Testis (tissue), 2 donors: ENCODE measurements at regions not wholly inside any gene's neighbourhood (a gene's known extent, or its start where the extent isn't known, plus 50 kb on each side); places are given as distances from the start of the nearest gene placed in this dataset.

ENCODE experiments used
- DNase-seq: peaks from one replicate; pipeline ENCODE4 v3.0.0-alpha.2; 2019
- H3K27ac ChIP-seq, 2 donors: fragments of 200-600 bp; sonication (generic); one replicate each; pipeline ENCODE4 v1.5.1; 2019
- H3K27me3 ChIP-seq: fragments of 200-600 bp; sonication (generic); one replicate; pipeline ENCODE4 v1.5.1; 2019
- H3K36me3 ChIP-seq: fragments of 200-600 bp; sonication (generic); one replicate; pipeline ENCODE4 v1.5.1; 2017; ENCODE audit warnings: low read depth; ENCODE audit errors: missing control alignments
- H3K4me1 ChIP-seq: fragments of 200-600 bp; sonication (generic); one replicate; pipeline ENCODE4 v1.5.1; 2019
- H3K4me3 ChIP-seq, 2 donors: fragments of 200-600 bp; sonication (generic); one replicate each; pipeline ENCODE4 v1.5.1; 2017 to 2019
- H3K9me3 ChIP-seq: fragments of 200-600 bp; sonication (generic); one replicate; pipeline ENCODE4 v1.5.1; 2017
- POLR2A ChIP-seq: fragments of 450-650 bp; IDR thresholded peaks from one replicate; pipeline ENCODE4 v1.6.1; 2017; ENCODE audit warnings: antibody characterized with exemption, mild to moderate bottlenecking, moderate library complexity
- WGBS, 2 donors: methylation state at CpG; one replicate each; pipeline ENCODE4 v1.1.5; 2018; 5-methylcytosine and 5-hydroxymethylcytosine counted together
- intact Hi-C: fragments of 100-400 bp; cut with DNase I; formaldehyde crosslinking; loops from one replicate; pipeline ENCODE4 v1.15.1; 2023; ENCODE audit warnings: low total_unique reads
- TF ChIP-seq, protein P1 (sequence below), 3 experiments: fragments of 450-650 bp in 2 of 3; fragments of 200-600 bp in 1 of 3; sonication (generic) in 1 of 3; IDR thresholded peaks; one replicate each; pipeline ENCODE4 v1.5.1; 2016 to 2019; ENCODE audit warnings: antibody characterized with exemption in 3 of 3, mild to moderate bottlenecking in 2 of 3, moderate library complexity in 1 of 3

GRCh38 chr11:91650802-91651201 is 573.8 kb upstream of the FAT3 start:
- H3K4me1 ChIP-seq, result no peaks in the 10 kb centered on the region
- TF ChIP-seq, protein P1, sequence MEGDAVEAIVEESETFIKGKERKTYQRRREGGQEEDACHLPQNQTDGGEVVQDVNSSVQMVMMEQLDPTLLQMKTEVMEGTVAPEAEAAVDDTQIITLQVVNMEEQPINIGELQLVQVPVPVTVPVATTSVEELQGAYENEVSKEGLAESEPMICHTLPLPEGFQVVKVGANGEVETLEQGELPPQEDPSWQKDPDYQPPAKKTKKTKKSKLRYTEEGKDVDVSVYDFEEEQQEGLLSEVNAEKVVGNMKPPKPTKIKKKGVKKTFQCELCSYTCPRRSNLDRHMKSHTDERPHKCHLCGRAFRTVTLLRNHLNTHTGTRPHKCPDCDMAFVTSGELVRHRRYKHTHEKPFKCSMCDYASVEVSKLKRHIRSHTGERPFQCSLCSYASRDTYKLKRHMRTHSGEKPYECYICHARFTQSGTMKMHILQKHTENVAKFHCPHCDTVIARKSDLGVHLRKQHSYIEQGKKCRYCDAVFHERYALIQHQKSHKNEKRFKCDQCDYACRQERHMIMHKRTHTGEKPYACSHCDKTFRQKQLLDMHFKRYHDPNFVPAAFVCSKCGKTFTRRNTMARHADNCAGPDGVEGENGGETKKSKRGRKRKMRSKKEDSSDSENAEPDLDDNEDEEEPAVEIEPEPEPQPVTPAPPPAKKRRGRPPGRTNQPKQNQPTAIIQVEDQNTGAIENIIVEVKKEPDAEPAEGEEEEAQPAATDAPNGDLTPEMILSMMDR (IDR thresholded peaks at IDR 0.05), result no peak
- no peak for TF ChIP-seq POLR2A
- no peak overlapping the region for H3K27ac ChIP-seq
- 73 to 81% methylated on average over 5 of the region's 5 CpGs for WGBS, 2 donors
- H3K36me3 ChIP-seq, result no peaks in the 10 kb centered on the region
- H3K9me3 ChIP-seq, result no peaks in the 10 kb centered on the region
- H3K27me3 ChIP-seq, result no peaks in the 10 kb centered on the region
- intact Hi-C loops, result no loop called here
- DNase-seq, result no peak
- no peak overlapping the region for H3K4me3 ChIP-seq

- Histone ChIP-seq H3K4me1 (no peaks in the 10 kb centered on the region), H3K27ac (no peak overlapping the region), H3K9me3 (no peaks in the 10 kb centered on the region), H3K36me3 (no peaks in the 10 kb centered on the region), H3K27me3 (no peaks in the 10 kb centered on the region), H3K4me3 (no peak overlapping the region)
- no peak for TF ChIP-seq POLR2A
- intact Hi-C loops, result no loop called here
- WGBS, 2 donors, result 90 to 91% methylated on average over 3 of the region's 3 CpGs
- no peak for DNase-seq
These were observed 583.5 kb upstream of the FAT3 start for GRCh38 chr11:91641153-91641552.

DNA sequence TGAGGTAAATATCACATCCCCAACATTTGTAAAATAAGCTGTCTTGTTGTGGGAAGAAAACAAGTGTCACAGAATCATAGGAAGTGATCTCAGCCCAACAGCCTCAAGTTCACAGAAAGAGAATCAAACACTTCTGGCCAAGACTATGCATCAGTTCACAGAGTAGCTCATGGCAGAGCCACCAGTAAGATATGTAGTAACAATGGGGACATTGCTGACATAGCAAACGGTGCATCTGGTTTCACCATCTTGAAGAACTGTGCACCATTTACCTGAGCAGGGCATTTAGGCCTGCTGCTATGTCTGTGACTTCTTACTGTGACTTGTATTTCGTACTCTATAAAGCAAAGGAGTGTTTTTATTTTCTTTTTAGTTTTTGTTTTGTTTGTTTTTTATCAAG is 585.3 kb upstream of the FAT3 start:
- 80 to 81% methylated on average over 2 of the region's 2 CpGs for WGBS, 2 donors
- no peak overlapping the region for H3K27ac ChIP-seq
- DNase-seq, result no peak
- H3K36me3 ChIP-seq, result no peaks in the 10 kb centered on the region
- no peak overlapping the region for H3K4me3 ChIP-seq
- H3K27me3 ChIP-seq, result no peaks in the 10 kb centered on the region
- H3K4me1 ChIP-seq, result no peaks in the 10 kb centered on the region
- intact Hi-C loops, result no loop called here
- H3K9me3 ChIP-seq, result no peaks in the 10 kb centered on the region
- no peak for TF ChIP-seq POLR2A
- TF ChIP-seq, protein P1 (IDR thresholded peaks at IDR 0.05), result no peak

GRCh38 chr11:91630916-91631673 is 593.5 kb upstream of the FAT3 start:
- WGBS, 2 donors, result 69 to 80% methylated on average over 4 of the region's 4 CpGs
- no peaks in the 10 kb centered on the region for H3K27me3 ChIP-seq
- H3K27ac ChIP-seq, result no peak overlapping the region
- H3K36me3 ChIP-seq, result no peaks in the 10 kb centered on the region
- no peak for DNase-seq
- no peaks in the 10 kb centered on the region for H3K4me1 ChIP-seq
- intact Hi-C loops, result no loop called here
- no peaks in the 10 kb centered on the region for H3K9me3 ChIP-seq
- TF ChIP-seq, protein P1 (IDR thresholded peaks at IDR 0.05), result no peak
- TF ChIP-seq POLR2A, result no peak
- H3K4me3 ChIP-seq, result no peak overlapping the region

- TF ChIP-seq, protein P1 (IDR thresholded peaks at IDR 0.05), result no peak
- TF ChIP-seq POLR2A, result no peak
- no peak overlapping the region for H3K27ac ChIP-seq
- no peak overlapping the region for H3K4me3 ChIP-seq
- H3K4me1 ChIP-seq, result no peaks in the 10 kb centered on the region
- H3K27me3 ChIP-seq, result no peaks in the 10 kb centered on the region
- H3K36me3 ChIP-seq, result no peaks in the 10 kb centered on the region
- no peak for DNase-seq
- intact Hi-C loops, result no loop called here
- WGBS, 2 donors, result 64 to 70% methylated on average over 1 of the region's 1 CpG
- H3K9me3 ChIP-seq, result no peaks in the 10 kb centered on the region
These were observed 599.1 kb upstream of the FAT3 start for GRCh38 chr11:91625495-91625894.
